ENCODE measurements at regions not wholly inside any gene's neighbourhood (a gene's known extent, or its start where the extent isn't known, plus 50 kb on each side); places are given as distances from the start of the nearest gene placed in this dataset.

DNA sequence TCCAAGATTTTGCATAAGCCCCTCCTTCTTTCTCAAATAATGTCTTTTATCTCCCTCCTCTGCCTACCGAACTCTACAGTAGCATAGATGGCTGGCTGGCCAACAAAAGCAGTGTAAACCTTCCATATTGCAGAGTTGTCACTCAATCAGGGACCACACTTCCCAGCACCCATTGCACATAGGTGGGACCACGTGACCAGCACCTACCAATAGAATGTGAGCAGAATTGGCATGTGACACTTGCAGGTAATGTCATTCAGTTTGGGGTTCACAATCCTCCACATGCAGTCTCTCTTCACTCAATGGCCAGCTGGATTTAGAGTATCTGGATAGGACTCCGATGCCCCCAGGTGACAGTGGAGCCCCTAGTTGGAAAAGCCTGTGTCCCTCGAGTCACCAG, 190.3 kb upstream of the CRY1 start:
- no peak for FAIRE-seq

DNA sequence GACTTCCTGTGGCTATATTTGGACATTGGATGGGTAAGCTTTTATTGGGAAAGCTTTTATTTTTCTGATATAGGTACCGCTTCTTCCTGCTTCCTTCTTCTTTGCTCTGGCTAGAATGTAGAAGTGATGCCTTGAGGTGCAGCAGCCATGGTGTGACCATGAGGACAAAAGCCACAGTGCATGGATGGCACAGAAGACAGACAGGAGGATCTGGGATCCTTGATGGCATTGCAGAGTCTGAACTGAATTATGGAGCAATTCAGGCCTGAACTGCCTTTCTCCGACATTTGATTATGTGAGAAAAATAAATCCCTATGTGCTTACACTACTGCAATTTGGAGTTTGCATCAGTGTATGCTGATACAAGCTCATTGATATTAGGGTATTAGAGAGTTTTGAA, 191.3 kb upstream of the CRY1 start:
- no peak for FAIRE-seq

DNA sequence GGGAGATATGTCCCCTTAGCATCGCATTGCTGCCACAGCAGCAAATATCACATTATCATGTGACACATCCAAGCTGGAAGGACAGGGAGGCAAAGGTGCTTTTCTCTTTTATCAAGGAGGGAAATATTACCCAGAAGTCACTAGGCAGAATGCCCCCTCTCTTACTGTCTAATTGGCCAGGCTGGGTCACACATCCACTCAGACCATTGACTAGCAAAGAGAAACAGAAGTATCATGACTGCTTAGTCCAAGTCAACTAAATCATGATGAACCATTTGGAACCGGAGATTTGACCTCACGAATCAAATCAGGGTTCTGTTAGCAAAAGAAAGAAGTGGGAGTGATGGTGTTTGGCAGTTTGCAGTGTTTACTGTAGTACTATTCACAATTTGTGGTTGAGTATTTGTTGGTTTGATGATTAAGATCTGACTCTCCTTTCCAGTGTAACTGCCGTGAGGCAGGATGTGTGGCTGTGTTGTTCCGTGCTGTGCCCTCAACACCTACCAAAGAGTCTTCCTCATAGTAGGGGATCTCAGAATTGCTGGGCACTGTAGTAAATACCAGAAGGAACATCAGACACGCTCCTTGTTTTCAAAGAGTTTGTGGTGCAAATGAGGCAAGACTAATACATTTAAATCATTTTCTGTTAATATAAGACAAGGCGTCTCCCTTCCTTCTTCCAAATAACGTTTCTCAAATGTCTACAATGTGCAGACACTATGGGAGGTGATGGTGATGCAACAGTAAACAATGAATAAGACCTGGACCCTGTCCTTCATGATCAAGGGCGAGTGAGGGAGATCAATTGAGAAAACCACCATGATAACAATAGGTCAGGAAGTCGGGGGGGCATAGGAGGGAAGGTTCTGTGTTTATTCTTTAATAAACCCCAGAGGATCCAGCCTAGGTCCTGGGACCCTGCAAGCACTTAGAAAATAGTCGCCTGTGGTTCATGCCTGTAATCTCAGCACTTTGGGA, 194.4 kb upstream of the CRY1 start:
- FAIRE-seq = no peak

DNA sequence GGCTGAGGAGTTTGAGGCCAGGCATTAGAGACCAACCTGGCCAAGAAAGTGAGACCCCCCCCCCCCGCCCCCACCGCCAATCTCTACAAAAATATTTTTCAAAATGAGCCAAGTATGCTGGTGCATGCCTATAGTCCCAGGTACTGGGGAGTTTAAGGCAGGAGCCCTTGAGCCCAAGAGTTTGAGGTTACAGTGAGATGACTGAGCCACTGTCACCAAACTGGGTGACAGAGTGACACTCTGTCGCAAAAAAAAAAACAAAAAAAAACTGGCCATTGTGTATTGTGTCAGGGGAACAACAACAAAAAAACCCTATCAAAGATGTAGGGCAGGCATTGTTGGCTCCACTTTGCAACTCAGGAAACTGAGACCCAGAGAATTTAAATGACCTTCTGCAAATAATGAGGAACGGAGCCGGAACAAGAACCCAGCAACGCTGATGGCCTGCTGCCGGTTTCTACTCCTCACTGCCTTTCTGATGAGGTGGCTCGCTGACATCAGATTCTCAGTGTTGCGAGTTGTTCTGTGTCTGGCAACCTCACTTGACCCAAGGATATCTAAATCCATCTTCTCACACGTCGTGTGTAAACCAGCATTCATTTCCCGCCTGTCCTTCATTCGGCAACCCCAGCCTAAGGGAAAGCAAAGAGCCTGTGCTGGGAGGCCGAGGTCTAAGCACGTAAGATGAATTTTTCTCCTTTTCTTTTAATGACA, 195.2 kb upstream of the CRY1 start:
- no peak for FAIRE-seq

DNA sequence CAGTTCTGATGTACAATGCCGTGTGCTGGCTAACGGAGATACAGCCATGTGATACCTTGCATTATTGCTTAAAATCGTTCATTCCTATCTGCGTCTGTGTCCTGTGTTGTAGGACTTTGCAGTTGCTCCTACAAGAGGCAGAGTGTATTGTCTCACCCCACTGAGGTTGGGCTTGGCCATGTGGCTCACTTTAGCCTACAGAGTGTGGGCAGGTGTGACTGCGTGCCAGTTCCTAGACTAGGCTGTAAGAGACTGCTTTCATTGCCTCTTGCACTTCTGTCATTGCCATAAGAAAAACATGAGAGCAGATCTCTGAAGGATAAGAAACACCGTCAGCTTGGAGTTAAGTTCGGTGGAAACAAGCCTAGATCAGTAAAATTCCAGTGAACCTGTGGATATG, 197.7 kb upstream of the CRY1 start:
- FAIRE-seq = no peak

DNA sequence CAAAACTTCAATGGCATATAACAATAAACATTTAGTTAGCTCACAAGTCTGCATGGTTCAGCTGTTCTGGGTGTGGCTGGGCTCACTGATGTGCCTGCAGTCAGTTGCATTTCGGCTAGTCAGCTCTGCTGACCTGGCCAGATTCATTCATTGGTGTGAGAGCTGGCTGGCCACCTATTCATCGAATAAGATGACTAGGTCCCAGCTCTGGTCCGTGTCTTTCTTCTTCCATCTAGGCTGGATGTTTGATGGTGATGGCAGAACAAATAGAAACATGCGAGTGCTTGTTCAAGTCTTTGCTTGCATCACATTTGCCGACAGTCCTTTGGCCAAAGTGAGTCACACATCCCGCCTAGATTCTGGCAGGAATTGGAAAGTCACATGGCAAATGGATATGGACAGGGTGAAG, 203.3 kb upstream of the CRY1 start:
- FAIRE-seq = no peak

DNA sequence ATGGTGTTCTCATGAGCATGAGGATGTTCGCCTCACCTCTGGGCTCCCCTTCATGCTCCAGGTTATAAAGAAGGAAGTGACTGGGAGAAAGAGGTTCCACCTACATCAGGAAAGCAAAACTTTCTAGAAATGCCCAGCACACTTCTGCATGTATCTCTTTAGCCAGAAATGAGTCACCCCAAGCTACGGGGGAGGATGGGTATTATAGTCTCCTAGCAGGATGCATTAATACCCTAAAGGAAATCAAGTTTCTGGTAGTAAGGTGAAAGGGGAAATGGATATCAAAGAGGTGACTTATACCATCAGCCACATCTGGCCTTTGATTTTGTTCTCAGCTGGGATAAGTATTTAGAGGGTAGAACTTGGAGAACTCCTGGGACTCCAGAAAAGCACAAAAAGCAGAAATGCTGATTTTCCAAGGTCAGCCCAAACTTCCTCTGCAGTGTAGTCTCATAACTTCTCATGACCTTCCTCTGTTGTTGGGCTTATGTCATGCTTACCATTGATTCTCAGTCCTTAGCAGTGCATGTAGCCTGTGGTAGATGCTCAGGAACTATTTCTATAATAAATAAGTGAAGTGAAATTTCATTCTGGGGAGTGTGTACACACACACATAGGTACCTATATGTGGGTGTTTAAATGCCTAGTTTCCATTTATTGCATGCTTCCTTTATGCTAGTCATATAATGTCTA, 209.4 kb upstream of the CRY1 start:
- FAIRE-seq = no peak

DNA sequence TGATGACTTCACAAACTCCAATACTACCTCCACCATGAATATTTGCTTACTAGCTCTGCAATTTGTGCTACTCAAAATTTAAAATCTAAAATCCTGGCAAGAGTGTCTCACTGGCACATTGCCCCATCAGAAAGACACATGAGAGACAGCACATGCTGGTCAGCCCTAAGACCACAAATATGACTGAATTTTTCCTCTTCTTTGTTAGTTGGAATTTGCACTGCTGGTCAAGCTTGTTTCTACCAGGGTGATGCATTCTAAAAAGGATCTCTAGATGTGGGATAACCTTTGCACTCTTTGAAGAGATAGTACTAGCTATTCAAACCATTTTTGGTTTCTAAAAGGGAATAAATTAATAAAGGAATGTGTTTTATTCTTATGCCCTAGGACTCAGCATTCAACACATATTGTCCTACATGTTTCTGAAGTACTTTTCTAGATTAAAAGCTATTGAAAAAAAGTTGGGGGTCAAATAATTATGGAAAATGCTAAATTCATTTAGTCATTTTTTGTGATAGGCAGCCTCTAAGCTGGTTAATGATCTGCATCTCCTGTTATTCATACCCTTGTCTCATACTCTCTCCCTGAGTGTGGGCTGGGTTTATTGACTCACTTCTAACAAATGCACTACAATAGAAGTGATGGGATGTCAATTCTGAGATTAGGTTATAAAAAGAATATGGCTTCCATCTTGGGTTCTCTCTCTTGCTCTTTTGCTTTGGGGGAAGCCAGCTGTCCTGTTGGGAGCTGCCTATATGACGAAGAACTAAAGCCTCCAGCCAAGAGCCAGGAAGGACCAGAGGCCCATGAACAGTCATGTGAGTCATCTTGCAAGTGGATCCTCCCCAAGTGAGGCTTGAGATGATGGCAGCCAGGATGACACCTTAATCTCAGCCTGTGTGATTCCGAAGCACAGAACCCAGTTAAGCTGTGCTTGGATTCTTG, 211.5 kb upstream of the CRY1 start:
- FAIRE-seq = no peak

DNA sequence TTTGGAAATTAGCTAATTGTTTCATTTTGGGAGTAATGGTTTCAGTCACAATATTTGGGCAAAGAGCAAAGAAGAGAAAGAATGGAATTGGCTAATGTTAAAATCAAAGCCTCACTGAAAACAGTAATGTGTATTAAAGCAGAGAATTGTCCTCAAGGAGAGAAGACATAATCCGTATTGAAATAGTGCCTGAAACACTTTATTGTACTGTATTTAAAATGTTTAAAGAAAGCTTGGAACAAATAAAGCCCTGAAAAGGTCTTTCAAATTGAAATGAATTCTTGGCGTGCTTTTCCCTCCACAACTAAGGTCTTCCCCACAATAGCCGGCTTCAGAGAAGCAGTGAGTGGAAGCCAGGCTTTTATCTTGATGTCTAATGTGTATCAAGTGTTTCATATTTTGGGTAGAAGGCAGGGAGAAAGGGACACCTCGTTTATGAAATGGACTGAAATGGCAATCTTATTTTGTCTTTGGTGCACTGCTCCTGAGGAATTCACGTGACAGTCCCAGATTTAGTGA, 212.9 kb upstream of the CRY1 start:
- FAIRE-seq = no peak

DNA sequence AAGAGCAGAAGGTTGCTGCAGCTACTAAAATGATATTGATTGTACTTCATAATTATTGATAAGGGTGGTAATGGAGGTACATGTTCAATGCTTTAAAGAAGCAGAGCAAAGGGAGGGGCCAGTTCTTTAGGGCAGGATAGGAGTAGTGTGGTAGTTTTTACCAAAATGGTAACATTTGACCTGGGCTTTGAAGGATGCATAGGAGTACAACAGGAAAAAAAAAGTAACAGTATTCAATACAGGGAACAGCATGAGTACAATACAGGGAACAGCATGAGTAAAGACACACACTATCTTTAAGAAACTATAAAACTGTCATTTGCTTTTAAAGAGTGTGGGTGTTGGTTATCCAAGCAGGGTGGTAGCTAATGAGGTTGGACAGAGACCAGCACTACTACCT, 215.0 kb upstream of the CRY1 start:
- FAIRE-seq = no peak

DNA sequence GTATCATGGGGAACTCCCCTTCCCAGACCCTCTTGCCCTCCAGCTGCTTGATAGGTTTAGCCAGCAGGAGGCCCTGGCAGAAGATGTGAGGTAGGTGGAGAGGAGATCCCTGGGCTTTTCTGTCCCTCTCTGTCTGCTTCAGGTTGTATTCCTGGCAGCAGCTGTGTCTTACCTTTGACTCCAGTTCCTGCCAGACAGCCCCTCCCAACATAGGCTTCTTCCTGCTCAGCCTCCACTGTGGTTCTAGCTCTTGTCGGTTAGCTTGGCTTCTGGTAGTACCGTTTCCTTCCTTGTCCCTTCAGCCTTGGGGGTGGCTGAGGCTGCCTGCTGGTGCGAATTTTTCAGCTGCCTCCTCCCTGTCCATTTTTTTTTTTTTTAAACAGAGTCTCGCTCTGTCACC, 215.7 kb upstream of the CRY1 start:
- FAIRE-seq = no peak

DNA sequence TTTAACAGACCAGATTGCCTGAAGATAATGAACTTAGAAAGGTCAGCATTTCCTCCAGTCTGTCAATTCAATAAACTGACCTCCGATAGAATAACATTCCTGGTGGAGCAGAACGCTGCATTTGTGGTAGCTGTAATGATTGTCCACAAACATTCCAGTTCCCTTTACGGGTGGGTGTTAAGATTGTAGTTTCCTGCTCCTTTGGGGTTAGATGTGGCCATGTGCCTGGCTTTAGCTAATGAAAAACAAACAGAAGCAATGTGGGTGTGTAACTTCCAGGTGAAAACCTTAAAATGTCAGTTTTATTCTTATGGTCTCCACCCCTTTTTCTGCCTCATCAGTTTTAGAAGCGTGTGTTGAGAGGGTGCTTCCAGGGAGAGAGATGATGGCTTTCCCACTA, 217.3 kb upstream of the CRY1 start:
- FAIRE-seq = no peak

DNA sequence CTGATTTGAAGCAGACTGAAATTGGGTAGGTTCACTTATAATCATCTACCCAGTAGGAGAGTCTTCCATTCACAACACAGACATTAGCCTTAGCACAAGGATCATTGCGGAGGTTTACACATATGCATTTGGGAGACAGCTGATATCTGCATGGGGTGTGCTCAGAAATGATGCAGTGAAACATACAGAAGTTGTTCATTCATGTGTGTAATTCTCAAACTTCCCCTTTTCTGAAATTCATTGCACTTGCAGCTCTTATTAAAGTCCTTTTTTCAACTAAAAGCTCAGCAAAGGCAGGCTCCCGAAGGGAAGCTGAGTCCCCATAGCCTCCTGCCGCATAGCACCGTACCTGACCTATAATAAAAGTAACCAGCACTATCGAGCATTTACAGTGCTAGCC, 218.3 kb upstream of the CRY1 start:
- FAIRE-seq = no peak

DNA sequence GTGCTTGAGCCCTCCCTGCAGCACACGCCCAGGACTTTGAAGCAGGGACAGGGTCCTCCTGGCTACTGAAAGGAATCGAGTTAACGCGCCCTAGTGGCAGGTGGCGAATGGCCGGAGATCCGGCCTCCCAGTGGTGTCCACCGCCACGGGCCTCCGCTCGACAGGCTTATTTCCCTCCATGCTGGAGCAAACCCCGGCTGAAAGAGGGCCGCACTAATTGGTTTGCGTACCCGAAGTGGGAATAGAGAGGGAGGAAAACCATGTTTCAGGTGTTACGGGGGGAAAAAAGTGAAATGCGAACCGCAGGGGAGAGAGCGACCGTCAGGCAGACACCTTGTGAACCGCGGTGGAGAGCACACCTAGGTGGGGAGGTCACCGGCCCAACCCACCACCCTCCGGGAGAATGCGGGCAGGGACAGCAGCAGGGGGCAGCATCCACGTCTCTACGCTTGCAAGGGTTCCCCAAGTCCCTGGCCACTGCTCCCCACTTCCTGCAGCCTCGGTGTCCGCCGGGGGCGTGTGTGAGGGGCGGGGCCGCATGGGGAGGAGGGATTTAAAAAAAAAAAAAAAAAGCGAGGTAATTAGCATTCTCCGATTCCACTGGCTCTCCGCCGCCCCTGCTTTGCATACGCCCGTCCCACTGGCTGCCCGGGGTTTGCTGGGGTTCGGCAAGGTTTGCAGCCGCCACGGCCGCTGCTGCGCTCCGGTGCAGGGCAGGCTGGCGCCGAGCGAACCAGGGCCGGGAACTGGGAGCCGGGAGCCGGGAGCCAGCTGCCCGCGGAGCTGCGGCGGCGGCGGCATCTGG, 224.6 kb upstream of the CRY1 start:
- FAIRE-seq = no peak

DNA sequence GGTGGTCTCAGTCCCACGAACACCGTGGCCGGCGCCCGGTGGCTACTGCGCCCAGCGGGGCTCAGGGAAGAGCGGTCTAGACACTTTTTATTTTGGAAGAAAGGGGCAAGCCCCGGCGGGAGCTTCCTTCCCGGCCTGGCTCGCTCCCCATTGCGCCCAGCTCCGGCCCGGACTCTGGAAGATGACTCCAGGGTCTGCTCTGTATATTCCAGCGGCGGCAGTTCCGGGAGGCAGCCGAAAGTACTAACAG, 225.1 kb upstream of the CRY1 start:
- no peak for FAIRE-seq

DNA sequence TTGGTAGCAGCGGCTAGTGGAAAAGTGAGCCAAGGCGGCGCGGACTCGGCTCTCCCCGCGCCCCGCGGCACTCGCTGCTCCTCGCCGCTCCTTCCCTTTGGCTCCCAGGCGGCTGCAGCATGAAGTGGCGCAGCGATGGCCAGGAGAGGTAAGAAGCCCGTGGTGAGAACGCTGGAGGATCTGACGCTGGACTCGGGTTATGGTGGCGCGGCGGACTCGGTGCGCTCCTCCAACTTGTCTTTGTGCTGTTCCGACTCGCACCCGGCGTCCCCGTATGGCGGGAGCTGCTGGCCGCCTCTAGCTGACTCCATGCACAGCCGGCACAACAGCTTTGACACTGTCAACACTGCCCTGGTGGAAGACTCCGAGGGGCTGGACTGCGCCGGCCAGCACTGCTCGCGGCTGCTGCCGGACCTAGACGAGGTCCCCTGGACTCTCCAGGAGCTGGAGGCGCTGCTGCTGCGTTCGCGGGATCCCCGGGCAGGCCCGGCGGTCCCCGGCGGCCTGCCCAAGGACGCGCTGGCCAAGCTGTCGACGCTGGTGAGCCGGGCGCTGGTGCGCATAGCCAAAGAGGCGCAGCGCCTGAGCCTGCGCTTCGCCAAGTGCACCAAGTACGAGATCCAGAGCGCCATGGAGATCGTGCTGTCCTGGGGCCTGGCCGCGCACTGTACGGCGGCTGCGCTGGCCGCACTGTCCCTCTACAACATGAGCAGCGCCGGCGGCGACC, 225.6 kb upstream of the CRY1 start:
- FAIRE-seq = no peak

DNA sequence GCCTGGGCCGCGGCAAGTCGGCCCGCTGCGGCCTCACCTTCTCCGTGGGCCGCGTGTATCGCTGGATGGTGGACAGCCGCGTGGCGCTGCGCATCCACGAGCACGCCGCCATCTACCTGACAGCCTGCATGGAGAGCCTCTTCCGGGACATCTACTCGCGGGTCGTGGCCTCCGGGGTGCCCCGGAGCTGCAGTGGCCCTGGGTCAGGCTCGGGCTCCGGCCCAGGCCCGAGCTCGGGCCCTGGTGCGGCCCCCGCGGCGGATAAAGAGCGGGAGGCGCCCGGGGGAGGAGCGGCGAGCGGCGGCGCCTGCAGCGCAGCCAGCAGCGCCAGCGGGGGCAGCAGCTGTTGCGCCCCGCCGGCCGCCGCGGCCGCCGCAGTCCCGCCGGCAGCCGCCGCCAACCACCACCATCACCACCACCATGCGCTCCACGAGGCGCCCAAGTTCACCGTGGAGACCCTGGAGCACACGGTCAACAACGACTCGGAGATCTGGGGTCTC, 226.2 kb upstream of the CRY1 start:
- FAIRE-seq = no peak

DNA sequence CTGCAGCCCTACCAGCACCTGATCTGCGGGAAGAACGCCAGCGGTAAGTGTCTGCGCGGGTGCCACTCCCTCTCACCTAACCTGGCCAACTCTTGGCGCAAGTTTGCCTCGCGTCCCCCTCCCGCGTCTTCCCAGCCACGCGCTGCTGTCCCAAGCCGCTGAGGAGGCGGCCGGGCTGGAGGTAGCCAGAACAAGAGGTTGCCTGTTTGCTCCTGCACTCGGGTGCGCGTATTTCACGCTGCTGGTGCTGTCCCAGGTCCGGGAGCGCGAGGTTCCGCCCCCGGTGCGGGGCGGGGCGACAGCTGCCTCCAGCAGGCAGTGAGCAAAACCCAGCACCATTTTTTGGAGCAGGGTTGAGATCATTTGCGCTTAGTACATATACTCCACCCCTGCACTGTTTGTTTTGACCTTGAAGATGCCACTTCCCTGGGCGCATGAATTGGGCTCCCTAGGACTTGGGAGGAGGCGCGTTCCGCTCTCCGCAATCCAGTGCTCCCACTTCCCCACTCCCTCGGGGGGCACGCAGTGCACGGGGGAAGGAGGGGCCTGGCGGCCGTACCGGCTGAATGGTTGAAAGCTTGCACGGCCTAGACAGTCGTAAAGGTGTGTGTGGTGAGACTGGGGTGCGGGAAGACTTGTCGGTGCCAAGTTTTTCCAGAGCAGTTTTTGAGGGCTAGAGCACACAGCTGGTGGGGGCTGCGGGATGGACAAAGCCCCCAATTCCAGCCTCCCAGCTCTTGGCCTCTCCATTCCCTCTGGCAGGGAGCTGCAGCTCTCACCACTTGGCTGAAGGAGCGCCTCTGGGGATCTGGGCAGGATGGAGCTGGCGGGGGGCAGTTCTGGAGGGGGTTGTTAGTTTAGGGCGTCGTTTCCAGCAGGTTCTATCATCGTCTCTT, 226.9 kb upstream of the CRY1 start:
- FAIRE-seq = no peak

DNA sequence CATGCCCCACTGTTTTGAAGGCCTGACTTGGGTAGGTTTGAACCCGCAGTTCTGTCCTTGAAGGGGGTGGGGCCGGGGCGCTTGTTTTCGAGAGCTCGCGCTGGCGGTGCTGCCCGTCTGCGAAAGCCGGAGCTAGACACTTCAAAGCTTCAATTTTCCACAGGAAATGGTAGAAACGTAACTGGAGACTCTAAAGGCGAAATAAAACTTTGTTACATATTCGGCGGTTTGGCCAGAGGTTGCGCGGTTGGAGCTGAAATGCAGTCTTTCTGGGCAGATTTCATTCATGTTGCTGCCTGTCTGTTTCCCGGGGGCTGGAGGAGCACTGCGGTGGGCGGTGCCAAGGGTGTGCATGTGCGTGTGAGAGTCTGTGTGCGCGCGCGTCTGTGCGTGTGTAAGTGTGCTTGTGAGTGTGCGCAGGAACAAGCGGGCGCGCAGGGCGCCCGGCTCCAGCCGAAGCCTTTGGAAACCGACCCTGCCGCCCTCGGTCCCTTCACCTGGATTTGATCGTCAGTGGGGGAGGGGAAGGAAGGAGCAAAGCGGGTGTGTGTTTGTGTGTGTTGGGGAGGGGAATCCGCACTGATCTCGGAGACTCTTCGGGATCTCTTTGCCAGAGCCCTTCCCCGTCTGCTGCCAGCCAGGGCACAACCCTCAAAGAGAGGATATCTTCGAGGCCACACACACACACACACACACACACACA, 227.7 kb upstream of the CRY1 start:
- FAIRE-seq = no peak

Data from islet of Langerhans (tissue), 1 donor.